HG02623 (cell line): ENCODE measurements at regions not wholly inside any gene's neighbourhood (a gene's known extent, or its start where the extent isn't known, plus 50 kb on each side); places are given as distances from the start of the nearest gene placed in this dataset.

Experiments
- ATAC-seq: cut with Tn5 transposase; IDR thresholded peaks from one replicate; pipeline ENCODE4 v1.9.1; 2021; ENCODE audit warnings: moderate library complexity; ENCODE audit not compliant: unreplicated experiment

DNA sequence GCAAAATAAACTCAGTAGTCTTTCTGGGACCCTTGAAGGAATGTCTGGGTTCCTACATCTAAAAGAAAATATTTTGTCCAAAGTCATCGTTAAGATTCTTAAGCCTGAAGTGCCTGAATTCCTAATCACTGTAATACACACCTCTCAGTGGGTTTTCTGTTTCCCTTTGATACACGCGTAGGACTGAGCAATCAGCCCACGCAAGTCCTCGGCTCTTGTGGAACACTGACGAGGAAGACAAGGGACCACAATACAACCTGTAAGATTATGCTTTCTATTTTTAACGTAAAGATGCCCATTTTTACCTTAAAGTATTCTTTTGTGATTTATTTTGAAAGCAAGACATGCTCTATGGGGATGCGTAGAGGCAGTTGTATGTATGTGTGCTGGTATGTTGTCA is 472.8 kb upstream of the CELF2 start:
- ATAC-seq = no peak

- ATAC-seq = no peak
Measured at GRCh38 chr10:10545771-10546170, 471.9 kb upstream of the CELF2 start.

DNA sequence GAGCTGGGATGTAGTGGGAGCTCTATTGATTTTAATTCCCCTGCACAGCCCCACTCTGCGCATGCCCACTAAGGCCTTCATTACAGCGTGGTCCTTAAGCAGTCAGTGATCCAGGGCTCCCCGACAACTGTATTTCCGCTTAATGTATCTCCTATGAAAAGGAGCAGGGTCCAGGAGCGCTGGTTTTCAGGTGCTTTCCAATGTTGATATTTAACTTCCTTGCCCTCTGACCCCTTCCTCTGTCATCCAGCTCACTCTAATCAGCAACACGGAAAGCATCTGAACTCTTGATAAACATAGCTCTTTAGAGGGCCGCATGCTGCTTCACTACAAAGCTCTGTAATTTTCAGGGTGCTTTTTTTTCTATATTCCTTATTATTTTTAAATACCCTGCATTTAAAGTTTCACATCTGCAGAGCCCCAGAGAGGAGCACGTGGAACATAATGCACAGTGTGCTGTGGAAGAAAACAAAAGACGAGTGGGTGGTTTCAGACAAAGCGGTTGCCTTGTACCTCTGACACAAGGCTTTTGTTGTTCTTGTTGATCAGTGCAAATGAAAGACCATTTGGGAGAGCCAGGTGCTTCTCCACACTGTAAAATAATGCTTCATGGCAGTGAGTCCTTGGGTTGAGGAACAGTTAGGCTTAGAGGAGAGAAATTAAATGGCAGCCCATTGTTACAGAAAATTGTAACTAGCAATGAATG is 465.9 kb upstream of the CELF2 start:
- ATAC-seq = no peak

- ATAC-seq = no peak
Measured at GRCh38 chr10:10552948-10553347, 464.7 kb upstream of the CELF2 start.

GRCh38 chr10:10564081-10564794 is 453.4 kb upstream of the CELF2 start:
- no peak for ATAC-seq

- ATAC-seq = no peak
Measured at GRCh38 chr10:10576937-10577336, 440.7 kb upstream of the CELF2 start.

GRCh38 chr10:10579709-10580108 is 438.0 kb upstream of the CELF2 start:
- no peak for ATAC-seq

DNA sequence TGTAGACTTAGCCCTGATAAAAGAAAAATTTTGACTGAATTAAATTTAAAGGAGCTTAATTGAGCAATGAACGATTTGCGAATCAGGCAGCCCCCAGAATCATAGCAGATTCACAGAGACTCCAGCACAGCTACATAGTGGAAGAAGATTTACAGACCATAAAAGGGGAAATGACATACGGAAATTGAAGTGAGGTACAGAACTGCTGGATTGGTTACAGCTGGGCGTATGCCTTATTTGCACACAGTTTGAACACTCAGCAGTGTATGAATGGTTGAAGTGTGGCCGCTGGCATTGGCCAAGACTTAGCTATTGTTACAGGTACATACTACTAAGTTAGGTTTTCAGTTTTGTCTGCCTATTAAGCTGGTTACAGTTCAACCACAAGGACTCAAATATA is 433.5 kb upstream of the CELF2 start:
- no peak for ATAC-seq

GRCh38 chr10:10587744-10588393 is 429.8 kb upstream of the CELF2 start:
- no peak for ATAC-seq

DNA sequence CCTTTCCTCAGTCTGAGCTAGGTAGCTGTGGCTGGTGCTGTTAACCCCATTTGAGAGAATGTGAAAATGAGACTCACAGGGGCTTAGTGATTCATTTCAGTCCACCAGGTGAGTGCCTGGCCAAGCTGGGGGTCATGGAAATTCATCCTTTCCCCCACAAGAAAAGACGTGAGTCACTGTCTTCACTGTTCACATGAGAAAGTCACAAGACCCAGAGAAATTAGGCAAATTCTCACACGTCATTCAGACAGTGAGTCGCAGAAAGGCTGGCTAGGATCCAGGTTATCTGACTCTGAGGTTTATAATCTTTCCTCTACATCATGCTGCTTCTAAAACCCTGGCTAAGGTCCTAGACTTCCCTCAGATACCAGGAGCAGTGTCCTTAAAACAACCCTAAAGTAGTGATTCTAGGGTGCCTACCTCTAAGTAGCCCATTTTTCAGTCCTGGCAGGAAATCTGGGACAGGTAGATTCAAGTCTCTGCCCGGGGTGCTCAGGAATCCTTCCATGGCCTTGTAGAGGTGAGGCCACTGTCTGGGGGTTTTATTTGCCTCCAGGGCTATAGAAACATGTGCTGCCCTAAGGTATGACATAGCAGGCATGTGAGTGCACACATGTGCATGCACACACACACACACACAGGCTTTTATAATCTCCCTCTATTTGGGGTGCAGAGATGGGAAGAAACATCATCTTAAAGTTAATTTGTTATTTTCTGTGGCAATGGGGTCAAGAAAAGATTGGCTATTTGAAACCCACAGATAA is 427.9 kb upstream of the CELF2 start:
- ATAC-seq = peak; percentile 53

- ATAC-seq = no peak
Measured at GRCh38 chr10:10591715-10592341, 425.8 kb upstream of the CELF2 start.

DNA sequence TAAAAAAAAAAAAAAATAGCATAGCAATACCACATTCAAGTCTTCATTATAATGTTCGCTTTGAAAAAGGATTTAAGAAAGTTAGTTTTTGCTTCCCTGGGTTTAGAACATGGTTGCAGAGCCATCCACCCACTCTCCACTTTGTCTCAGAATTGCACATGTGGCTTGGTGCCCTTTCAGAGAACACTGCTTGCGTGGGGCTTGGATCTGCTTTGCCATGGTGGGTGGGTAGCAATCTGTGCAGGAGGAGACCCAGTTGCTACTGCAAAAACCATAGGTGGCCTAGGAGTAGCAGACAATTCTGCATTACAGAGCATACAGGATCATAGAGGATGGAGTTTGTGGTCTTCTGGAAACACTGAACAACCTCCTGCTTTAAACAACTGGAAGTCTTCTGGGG is 421.4 kb upstream of the CELF2 start:
- ATAC-seq = no peak

DNA sequence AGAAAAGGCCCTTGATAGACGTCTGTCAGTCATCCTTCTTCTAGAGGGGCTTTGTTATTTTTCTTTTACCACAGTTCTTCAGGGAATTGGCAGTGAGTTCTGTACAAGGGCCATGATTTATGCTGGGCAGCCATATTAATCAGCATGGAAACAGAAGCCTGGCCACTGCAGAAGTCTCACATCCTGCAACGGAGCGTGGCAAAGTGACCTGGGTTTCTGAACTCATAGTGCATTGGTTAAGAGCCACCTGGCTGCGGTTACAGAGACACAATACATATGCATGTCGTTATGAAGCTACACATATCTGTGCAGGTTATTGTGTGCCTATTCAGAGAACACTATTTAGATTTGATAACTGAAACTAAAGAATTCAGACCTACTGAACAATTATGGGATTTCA is 419.4 kb upstream of the CELF2 start:
- ATAC-seq = no peak

DNA sequence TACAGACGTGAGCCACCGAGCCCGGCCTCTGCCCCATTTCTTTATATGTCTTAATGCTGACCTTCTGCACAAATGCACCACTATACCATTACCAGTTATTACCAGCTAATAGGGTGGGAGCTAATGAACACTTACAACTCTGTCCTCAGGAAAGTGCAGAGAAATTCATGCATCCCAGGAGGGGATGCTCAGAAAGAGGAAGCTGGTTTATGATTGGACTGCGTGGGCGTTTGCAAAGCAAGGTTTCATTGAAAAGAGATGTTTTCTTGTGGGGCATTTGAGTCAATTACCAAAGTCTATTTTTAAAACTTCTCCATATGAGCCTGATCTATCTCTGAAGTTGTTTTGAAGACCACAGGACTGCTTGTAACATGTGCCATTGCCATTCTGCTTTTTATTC is 417.7 kb upstream of the CELF2 start:
- ATAC-seq = no peak

GRCh38 chr10:10605551-10606081 is 412.1 kb upstream of the CELF2 start:
- ATAC-seq = no peak

GRCh38 chr10:10609379-10609955 is 408.2 kb upstream of the CELF2 start:
- ATAC-seq = no peak

DNA sequence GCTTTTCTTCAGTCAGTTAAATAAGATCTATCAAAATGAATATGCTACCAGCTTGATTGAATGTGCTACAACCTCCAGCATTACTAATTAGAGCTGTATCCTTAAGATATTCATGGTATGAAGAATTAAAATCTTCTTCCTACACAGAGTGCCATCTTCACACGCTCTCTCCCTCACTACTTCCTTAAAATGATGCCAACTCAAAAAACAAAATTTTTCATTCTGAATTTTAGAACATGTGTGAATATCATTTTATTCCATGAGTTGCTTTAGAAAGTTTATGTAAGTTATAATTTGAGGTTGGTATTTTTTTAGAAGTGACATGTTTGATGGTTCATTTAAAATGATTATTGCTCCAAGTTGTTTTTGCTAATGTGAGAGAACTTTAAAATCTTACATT is 407.5 kb upstream of the CELF2 start:
- no peak for ATAC-seq

GRCh38 chr10:10612151-10612550 is 405.5 kb upstream of the CELF2 start:
- ATAC-seq = no peak

GRCh38 chr10:10613656-10614244 is 403.9 kb upstream of the CELF2 start:
- no peak for ATAC-seq

DNA sequence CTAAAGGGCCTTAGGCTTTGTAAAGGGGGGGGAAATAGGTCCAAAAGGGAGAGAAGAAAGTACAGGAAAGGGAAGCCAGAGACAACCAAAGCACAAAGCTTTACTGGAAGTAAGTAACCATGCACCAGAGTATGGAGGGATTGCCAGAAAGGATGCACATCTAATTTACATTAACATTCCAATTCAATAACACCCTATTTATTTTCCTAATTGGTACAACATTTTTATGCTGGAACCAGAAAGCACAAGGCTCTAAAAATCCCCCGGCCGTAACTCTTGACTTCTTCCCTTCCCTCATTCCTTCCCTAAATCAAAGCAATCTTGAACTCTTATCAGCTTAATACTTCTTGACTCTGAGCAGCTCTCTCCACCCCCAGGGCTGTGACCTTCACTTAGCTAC is 400.0 kb upstream of the CELF2 start:
- ATAC-seq = no peak
